ENCODE measurements at regions not wholly inside any gene's neighbourhood (a gene's known extent, or its start where the extent isn't known, plus 50 kb on each side); places are given as distances from the start of the nearest gene placed in this dataset.
A peak's percentile ranks its signal among the peaks of the same experiment; 100 is the strongest.

DNA sequence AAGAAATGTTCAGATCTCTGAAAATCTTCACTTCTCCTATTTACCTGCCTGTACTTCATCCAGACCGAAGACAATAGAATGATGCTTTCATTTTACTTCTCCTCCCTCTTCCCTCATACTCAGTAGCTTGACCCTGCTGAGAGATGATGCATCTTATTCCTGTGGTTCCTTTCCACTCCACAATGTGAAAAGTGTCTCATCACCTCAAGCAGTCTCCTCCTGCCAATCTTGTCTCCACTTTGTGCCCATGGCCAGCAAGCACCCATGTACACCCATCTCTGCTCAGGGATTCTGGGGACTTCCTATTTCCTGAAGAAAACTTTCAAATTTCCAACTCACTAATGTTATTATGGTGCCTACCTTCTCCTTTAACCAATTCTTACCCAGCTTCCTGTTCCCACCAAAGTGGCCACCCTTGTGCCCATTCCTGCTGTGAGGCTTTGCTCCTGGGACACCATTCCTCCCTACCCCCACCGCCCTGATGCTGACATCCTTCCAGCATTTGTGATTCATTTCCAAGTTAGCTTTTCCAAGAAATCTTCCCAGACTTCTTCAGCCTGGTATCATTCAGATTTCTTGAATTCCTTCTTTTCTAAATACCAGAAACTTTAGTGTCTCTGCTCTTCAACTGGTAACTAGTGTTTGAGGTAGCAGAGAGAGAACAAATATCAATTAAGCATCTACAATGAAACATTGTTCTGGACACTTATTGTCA, 212.5 kb downstream of the POSTN start:
- H3K27ac ChIP-seq (ENCODE audit: low read length) = no peak overlapping the region
- no peak for DNase-seq (ENCODE audit: low read depth, low spot score)
- no peaks in the 10 kb centered on the region for H3K36me3 ChIP-seq (ENCODE audit: control insufficient read depth, insufficient read depth, low read length)
- no peak overlapping the region for H3K4me3 ChIP-seq (ENCODE audit: low read length)
- no peaks in the 10 kb centered on the region for H3K9me3 ChIP-seq (ENCODE audit: control insufficient read depth, insufficient read depth, low read length)
- peaks cover 2% of the 10 kb centered on the region; the same call in 1 of the 2 replicates for H3K4me1 ChIP-seq (ENCODE audit: control insufficient read depth, insufficient read depth, low read length)
- H3K27me3 ChIP-seq (ENCODE audit: control insufficient read depth, insufficient read depth, low read length) = no peaks in the 10 kb centered on the region
- WGBS (ENCODE audit: insufficient coverage, insufficient read length) = no CpG with 5 or more reads among the region's 2 CpGs

DNA sequence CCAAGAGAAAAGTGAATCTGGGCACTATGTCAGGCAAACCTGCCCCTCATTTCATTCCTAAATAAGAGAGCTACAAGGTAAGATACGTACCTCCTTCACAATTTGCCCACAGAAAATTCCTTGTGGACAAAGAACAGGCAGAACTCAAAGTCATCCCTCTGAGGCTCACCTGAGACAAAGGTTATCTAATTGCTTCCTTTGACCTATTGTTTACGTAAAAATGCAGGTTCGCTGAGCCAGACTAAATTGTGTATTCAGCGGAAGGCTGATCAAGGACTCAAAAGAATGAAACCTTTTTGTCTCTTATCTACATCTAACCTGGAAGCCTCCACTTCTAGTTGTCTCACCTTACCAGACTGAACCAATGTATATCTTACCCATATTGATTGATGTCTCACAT, 213.3 kb downstream of the POSTN start:
- Histone ChIP-seq H3K4me3 (ENCODE audit: low read length) (no peak overlapping the region), H3K27ac (ENCODE audit: low read length) (no peak overlapping the region), H3K9me3 (ENCODE audit: control insufficient read depth, insufficient read depth, low read length) (no peaks in the 10 kb centered on the region), H3K4me1 (ENCODE audit: control insufficient read depth, insufficient read depth, low read length) (peaks cover 2% of the 10 kb centered on the region; the same call in 1 of the 2 replicates), H3K27me3 (ENCODE audit: control insufficient read depth, insufficient read depth, low read length) (no peaks in the 10 kb centered on the region), H3K36me3 (ENCODE audit: control insufficient read depth, insufficient read depth, low read length) (no peaks in the 10 kb centered on the region)
- no CpG with 5 or more reads among the region's 4 CpGs for WGBS (ENCODE audit: insufficient coverage, insufficient read length)
- peak; percentile 18 for DNase-seq (ENCODE audit: low read depth, low spot score)

DNA sequence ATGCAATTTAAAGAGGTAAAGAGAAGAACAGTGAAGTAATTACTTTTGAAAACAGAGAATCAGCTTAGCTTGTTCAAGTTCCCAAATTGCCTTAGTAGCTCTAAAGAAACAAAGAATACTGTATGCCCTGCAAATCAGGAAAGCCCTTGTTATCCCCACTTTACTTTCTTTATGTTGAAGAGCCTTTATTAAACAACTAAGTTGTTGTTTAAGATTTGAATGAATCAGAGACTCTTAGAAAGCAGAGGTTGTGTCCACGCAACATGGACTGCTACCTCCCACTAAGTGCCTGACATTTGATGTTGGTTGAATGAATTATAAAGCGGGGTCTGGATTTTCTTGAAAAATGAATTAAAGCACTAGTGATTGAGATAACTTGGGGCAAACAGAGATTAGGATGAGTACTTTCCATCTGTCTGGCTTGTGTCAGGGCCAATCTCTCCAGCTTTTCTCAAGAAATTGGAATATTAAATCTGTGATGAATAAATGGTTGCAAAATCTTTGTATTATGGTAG, 214.7 kb downstream of the POSTN start:
- H3K4me3 ChIP-seq (ENCODE audit: low read length) = no peak overlapping the region
- H3K27ac ChIP-seq (ENCODE audit: low read length) = no peak overlapping the region
- no peaks in the 10 kb centered on the region for H3K27me3 ChIP-seq (ENCODE audit: control insufficient read depth, insufficient read depth, low read length)
- H3K36me3 ChIP-seq (ENCODE audit: control insufficient read depth, insufficient read depth, low read length) = no peaks in the 10 kb centered on the region
- WGBS (ENCODE audit: insufficient coverage, insufficient read length) = no CpG with 5 or more reads among the region's 2 CpGs
- DNase-seq (ENCODE audit: low read depth, low spot score) = no peak
- no peaks in the 10 kb centered on the region for H3K9me3 ChIP-seq (ENCODE audit: control insufficient read depth, insufficient read depth, low read length)
- peaks cover 2% of the 10 kb centered on the region; the same call in 1 of the 2 replicates for H3K4me1 ChIP-seq (ENCODE audit: control insufficient read depth, insufficient read depth, low read length)

DNA sequence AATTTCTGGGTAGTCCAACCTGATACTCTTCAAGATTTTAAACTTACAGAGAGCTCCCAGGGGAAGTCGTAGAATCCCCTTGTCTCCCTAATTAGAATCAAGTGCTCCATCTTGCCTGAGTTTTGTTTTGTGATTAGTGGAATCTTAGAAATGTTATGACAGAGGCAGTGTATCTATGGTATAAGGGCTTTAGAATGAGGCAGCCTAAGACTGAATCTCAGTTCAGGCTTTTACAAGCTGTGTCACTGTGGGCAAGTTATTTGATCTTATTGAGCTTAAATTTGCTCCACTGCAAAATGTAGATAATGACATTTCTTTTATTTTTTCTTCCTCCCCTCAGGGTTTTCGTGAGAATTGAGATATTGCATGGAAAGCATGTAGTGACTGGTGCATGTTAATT, 215.5 kb downstream of the POSTN start:
- no peaks in the 10 kb centered on the region for H3K36me3 ChIP-seq (ENCODE audit: control insufficient read depth, insufficient read depth, low read length)

DNA sequence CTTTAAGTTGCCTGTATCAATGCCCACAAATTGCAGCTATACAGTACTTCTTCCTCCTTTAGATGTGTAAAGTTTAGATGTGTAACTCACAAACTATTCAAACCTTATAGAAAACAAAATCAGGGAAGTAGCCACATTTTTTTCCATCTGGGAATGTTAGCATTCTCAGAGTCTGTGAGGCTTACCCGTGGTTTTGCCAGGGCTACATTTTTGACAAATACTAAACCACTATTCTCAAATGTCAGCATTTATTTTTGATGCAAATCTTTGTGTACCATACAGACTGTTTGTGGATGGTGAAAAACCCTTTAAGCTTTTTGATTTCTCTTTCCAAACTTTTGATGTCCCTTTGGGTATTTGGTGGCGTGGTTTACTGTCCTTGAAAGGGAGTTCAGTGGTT, 216.4 kb downstream of the POSTN start:
- no CpG with 5 or more reads among the region's 2 CpGs for WGBS (ENCODE audit: insufficient coverage, insufficient read length)
- Histone ChIP-seq H3K27me3 (ENCODE audit: control insufficient read depth, insufficient read depth, low read length) (no peaks in the 10 kb centered on the region), H3K4me3 (ENCODE audit: low read length) (no peak overlapping the region), H3K9me3 (ENCODE audit: control insufficient read depth, insufficient read depth, low read length) (no peaks in the 10 kb centered on the region), H3K36me3 (ENCODE audit: control insufficient read depth, insufficient read depth, low read length) (no peaks in the 10 kb centered on the region), H3K4me1 (ENCODE audit: control insufficient read depth, insufficient read depth, low read length) (peaks cover 2% of the 10 kb centered on the region; the same call in 1 of the 2 replicates), H3K27ac (ENCODE audit: low read length) (no peak overlapping the region)
- DNase-seq (ENCODE audit: low read depth, low spot score) = no peak

More for the DNA sequence above, 215.5 kb downstream of the POSTN start:
- Histone ChIP-seq H3K4me1 (ENCODE audit: control insufficient read depth, insufficient read depth, low read length) (peaks cover 2% of the 10 kb centered on the region; the same call in 1 of the 2 replicates), H3K27me3 (ENCODE audit: control insufficient read depth, insufficient read depth, low read length) (no peaks in the 10 kb centered on the region), H3K4me3 (ENCODE audit: low read length) (no peak overlapping the region), H3K27ac (ENCODE audit: low read length) (no peak overlapping the region), H3K9me3 (ENCODE audit: control insufficient read depth, insufficient read depth, low read length) (no peaks in the 10 kb centered on the region)
- no peak for DNase-seq (ENCODE audit: low read depth, low spot score)
- no CpG with 5 or more reads among the region's 2 CpGs for WGBS (ENCODE audit: insufficient coverage, insufficient read length)

DNA sequence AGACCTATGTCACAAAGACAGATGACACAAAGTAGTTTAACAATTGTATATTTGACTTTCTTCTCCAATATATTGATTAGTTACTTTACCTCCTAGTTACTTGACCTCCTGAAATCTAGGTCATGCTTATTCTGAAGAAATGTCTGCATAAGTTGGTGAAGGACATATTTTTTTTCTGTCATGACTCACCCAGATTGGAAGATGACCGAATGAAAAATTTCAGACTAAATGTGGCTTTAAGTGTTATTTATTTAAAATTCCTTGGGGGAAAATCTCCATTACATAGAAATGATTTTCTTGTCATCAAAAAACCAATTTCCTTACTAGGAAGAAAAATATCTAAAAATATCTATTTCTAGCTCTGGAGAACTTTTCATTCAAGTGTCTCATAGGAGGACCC, 217.1 kb downstream of the POSTN start:
- no peaks in the 10 kb centered on the region for H3K9me3 ChIP-seq (ENCODE audit: control insufficient read depth, insufficient read depth, low read length)
- peaks cover 2% of the 10 kb centered on the region; the same call in 1 of the 2 replicates for H3K4me1 ChIP-seq (ENCODE audit: control insufficient read depth, insufficient read depth, low read length)
- H3K4me3 ChIP-seq (ENCODE audit: low read length) = no peak overlapping the region
- no CpG with 5 or more reads among the region's 1 CpG for WGBS (ENCODE audit: insufficient coverage, insufficient read length)
- no peak overlapping the region for H3K27ac ChIP-seq (ENCODE audit: low read length)
- DNase-seq (ENCODE audit: low read depth, low spot score) = no peak
- H3K27me3 ChIP-seq (ENCODE audit: control insufficient read depth, insufficient read depth, low read length) = no peaks in the 10 kb centered on the region
- H3K36me3 ChIP-seq (ENCODE audit: control insufficient read depth, insufficient read depth, low read length) = no peaks in the 10 kb centered on the region

DNA sequence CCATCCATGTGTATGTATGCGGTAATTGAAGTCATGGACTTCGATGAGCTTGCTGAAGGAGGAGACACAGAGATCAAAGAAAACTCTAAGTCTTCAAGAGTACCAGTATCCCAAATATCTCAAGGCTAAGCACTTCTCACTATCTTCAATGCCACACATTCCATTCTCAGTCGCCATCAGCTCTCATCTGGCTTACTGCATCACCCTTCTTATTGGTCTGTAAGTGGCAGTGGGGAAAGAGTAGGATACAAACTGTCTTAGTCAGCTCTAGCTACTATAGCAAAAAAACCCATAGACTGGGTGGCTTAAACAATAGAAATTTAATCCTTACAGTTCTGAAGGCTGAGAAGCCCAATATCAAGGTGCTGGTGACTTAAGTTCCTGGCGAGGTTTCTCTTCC, 218.7 kb downstream of the POSTN start:
- Histone ChIP-seq H3K4me3 (ENCODE audit: low read length) (no peak overlapping the region), H3K36me3 (ENCODE audit: control insufficient read depth, insufficient read depth, low read length) (no peaks in the 10 kb centered on the region), H3K9me3 (ENCODE audit: control insufficient read depth, insufficient read depth, low read length) (no peaks in the 10 kb centered on the region), H3K27ac (ENCODE audit: low read length) (no peak overlapping the region), H3K27me3 (ENCODE audit: control insufficient read depth, insufficient read depth, low read length) (no peaks in the 10 kb centered on the region), H3K4me1 (ENCODE audit: control insufficient read depth, insufficient read depth, low read length) (no peaks in the 10 kb centered on the region)
- DNase-seq (ENCODE audit: low read depth, low spot score) = no peak
- WGBS (ENCODE audit: insufficient coverage, insufficient read length) = no CpG with 5 or more reads among the region's 4 CpGs

DNA sequence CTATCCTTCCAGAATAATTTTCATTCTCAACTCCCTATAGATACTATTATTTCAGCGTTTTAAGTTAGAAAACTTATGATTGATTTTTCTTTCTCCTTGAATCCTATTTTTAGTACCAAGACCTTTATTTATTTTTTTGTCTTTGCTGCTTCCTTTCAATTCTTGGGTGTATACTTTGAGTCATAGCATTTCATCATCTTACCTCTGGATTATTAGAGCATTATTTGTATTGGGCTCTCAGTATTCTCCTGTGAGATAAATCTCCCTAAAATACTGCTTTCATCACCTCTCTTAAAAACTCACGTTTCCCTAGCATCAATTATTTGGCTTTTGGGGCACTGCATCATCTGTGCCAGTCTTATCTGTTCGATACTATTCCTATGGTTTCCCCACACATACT, 222.8 kb downstream of the POSTN start:
- no peaks in the 10 kb centered on the region for H3K9me3 ChIP-seq (ENCODE audit: control insufficient read depth, insufficient read depth, low read length)
- H3K4me3 ChIP-seq (ENCODE audit: low read length) = no peak overlapping the region
- H3K27ac ChIP-seq (ENCODE audit: low read length) = no peak overlapping the region
- no peaks in the 10 kb centered on the region for H3K4me1 ChIP-seq (ENCODE audit: control insufficient read depth, insufficient read depth, low read length)
- no CpG with 5 or more reads among the region's 3 CpGs for WGBS (ENCODE audit: insufficient coverage, insufficient read length)
- H3K36me3 ChIP-seq (ENCODE audit: control insufficient read depth, insufficient read depth, low read length) = no peaks in the 10 kb centered on the region
- DNase-seq (ENCODE audit: low read depth, low spot score) = no peak
- H3K27me3 ChIP-seq (ENCODE audit: control insufficient read depth, insufficient read depth, low read length) = no peaks in the 10 kb centered on the region

DNA sequence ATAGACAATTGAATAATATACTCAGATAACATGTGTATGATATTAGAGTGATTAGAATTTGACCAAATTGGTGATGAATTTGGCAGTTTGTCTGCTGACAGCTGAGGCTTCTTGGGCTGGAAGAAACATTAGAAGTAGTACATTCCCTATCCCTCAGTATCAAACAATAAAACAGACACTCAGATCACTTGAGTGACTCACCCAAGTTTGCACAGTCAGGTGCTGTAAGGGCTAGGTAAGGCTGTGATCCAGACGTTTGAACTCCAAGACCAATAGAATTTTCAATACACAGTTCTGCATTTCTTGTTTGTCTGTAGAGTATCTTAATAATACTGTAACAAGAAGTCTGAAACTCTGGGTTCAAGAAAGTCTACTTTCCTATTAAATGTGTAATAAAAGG, 223.5 kb downstream of the POSTN start:
- Histone ChIP-seq H3K36me3 (ENCODE audit: control insufficient read depth, insufficient read depth, low read length) (no peaks in the 10 kb centered on the region), H3K27ac (ENCODE audit: low read length) (no peak overlapping the region), H3K9me3 (ENCODE audit: control insufficient read depth, insufficient read depth, low read length) (no peaks in the 10 kb centered on the region), H3K4me3 (ENCODE audit: low read length) (no peak overlapping the region), H3K27me3 (ENCODE audit: control insufficient read depth, insufficient read depth, low read length) (no peaks in the 10 kb centered on the region), H3K4me1 (ENCODE audit: control insufficient read depth, insufficient read depth, low read length) (no peaks in the 10 kb centered on the region)
- DNase-seq (ENCODE audit: low read depth, low spot score) = no peak
- WGBS (ENCODE audit: insufficient coverage, insufficient read length) = no CpG with 5 or more reads among the region's 1 CpG

DNA sequence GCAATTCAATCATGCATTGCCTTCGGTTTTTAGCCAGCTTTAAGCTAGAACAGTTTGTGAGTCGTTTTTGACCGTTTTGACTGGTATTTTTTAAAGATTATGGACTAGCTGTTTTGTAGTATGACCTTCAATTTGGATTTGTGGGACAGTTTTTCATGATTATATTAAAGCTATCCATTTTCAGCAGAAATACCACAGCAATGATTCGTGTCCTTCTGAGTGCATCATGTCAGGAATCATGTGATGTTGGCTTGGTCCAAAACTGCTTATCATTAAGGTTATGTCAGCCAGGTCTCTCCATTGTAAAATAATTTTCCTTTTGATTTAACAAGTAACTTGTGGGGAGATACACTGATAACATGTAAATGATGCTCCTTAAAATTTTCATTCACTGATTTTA, 229.0 kb downstream of the POSTN start:
- Histone ChIP-seq H3K9me3 (ENCODE audit: control insufficient read depth, insufficient read depth, low read length) (no peaks in the 10 kb centered on the region), H3K4me3 (ENCODE audit: low read length) (no peak overlapping the region), H3K36me3 (ENCODE audit: control insufficient read depth, insufficient read depth, low read length) (no peaks in the 10 kb centered on the region), H3K27me3 (ENCODE audit: control insufficient read depth, insufficient read depth, low read length) (no peaks in the 10 kb centered on the region), H3K27ac (ENCODE audit: low read length) (no peak overlapping the region), H3K4me1 (ENCODE audit: control insufficient read depth, insufficient read depth, low read length) (no peaks in the 10 kb centered on the region)
- no peak for DNase-seq (ENCODE audit: low read depth, low spot score)
- WGBS (ENCODE audit: insufficient coverage, insufficient read length) = no CpG with 5 or more reads among the region's 4 CpGs

DNA sequence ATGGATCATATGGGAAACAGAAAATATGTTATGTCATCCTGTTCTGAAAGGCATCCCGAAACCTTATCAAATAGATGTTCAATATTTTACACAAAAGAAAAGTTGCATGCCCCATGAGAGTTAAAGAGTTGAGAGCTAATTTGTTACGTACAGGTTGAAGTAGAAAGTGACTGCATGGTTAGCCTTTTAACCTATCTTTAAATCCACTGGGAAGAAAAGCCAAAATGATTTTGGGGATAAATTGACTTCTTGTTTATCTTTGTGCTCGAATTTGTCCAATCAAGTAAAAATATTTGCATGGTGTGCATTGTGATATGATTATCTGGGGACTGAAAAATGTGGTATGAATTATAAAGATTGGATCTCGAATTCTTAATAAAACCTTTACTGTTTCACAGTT, 230.1 kb downstream of the POSTN start:
- H3K4me3 ChIP-seq (ENCODE audit: low read length) = no peak overlapping the region
- no CpG with 5 or more reads among the region's 4 CpGs for WGBS (ENCODE audit: insufficient coverage, insufficient read length)
- no peak overlapping the region for H3K27ac ChIP-seq (ENCODE audit: low read length)
- H3K9me3 ChIP-seq (ENCODE audit: control insufficient read depth, insufficient read depth, low read length) = no peaks in the 10 kb centered on the region
- no peaks in the 10 kb centered on the region for H3K27me3 ChIP-seq (ENCODE audit: control insufficient read depth, insufficient read depth, low read length)
- no peak for DNase-seq (ENCODE audit: low read depth, low spot score)
- no peaks in the 10 kb centered on the region for H3K4me1 ChIP-seq (ENCODE audit: control insufficient read depth, insufficient read depth, low read length)
- H3K36me3 ChIP-seq (ENCODE audit: control insufficient read depth, insufficient read depth, low read length) = no peaks in the 10 kb centered on the region

Measured in iPS DF 6.9 (cell line).